GM21381 (cell line): ENCODE measurements at regions not wholly inside any gene's neighbourhood (a gene's known extent, or its start where the extent isn't known, plus 50 kb on each side); places are given as distances from the start of the nearest gene placed in this dataset.

ENCODE experiments used
- ATAC-seq: cut with Tn5 transposase; IDR thresholded peaks from one replicate; pipeline ENCODE4 v1.9.1; 2021; ENCODE audit warnings: mild to moderate bottlenecking, moderate library complexity; ENCODE audit not compliant: unreplicated experiment

GRCh38 chr4:140316799-140317198 is 56.6 kb upstream of the SCOC start:
- ATAC-seq = no peak

- ATAC-seq = no peak
These were observed 57.5 kb upstream of the SCOC start for GRCh38 chr4:140315970-140316369.

GRCh38 chr4:140315438-140315837 is 58.0 kb upstream of the SCOC start:
- ATAC-seq = no peak

- no peak for ATAC-seq
These were observed 58.4 kb upstream of the SCOC start for GRCh38 chr4:140315019-140315418.

- ATAC-seq = no peak
These were observed 61.3 kb upstream of the SCOC start for GRCh38 chr4:140312100-140312499.

- ATAC-seq = no peak
These were observed 62.1 kb upstream of the SCOC start for GRCh38 chr4:140311257-140311835.

GRCh38 chr4:140309124-140309870 is 64.1 kb upstream of the SCOC start:
- no peak for ATAC-seq

- ATAC-seq = no peak
These were observed 64.9 kb upstream of the SCOC start for GRCh38 chr4:140308366-140309123.

GRCh38 chr4:140305053-140305452 is 68.4 kb upstream of the SCOC start:
- no peak for ATAC-seq

GRCh38 chr4:140304346-140304745 is 69.1 kb upstream of the SCOC start:
- no peak for ATAC-seq

- ATAC-seq = no peak
These were observed 71.1 kb upstream of the SCOC start for GRCh38 chr4:140302151-140302859.

- no peak for ATAC-seq
These were observed 73.0 kb upstream of the SCOC start for GRCh38 chr4:140300271-140300970.

- no peak for ATAC-seq
These were observed 75.4 kb upstream of the SCOC start for GRCh38 chr4:140298001-140298400.

- ATAC-seq = no peak
These were observed 76.2 kb upstream of the SCOC start for GRCh38 chr4:140297221-140297570.

- ATAC-seq = no peak
These were observed 76.9 kb upstream of the SCOC start for GRCh38 chr4:140296335-140297220.

GRCh38 chr4:140293979-140294378 is 79.5 kb upstream of the SCOC start:
- ATAC-seq = no peak

- no peak for ATAC-seq
These were observed 82.2 kb upstream of the SCOC start for GRCh38 chr4:140291259-140291658.

GRCh38 chr4:140289486-140289885 is 84.0 kb upstream of the SCOC start:
- no peak for ATAC-seq

- no peak for ATAC-seq
These were observed 87.0 kb upstream of the SCOC start for GRCh38 chr4:140286456-140286855.

GRCh38 chr4:140284456-140284855 is 89.0 kb upstream of the SCOC start:
- no peak for ATAC-seq
